H9 (cell line): ENCODE measurements at regions not wholly inside any gene's neighbourhood (a gene's known extent, or its start where the extent isn't known, plus 50 kb on each side); places are given as distances from the start of the nearest gene placed in this dataset.

Experiments used
- DNase-seq: peaks from one replicate; pipeline ENCODE4 v3.0.0-alpha.2; 2017
- H2AFZ ChIP-seq: one replicate; pipeline ENCODE4 v1.6.1; 2013; ENCODE audit warnings: mild to moderate bottlenecking, low read length, control low read depth, moderate library complexity
- H2AK5ac ChIP-seq: 2 replicates; pipeline ENCODE4 v1.6.1; 2013; ENCODE audit warnings: low read length, control low read depth, mixed read lengths; ENCODE audit not compliant: insufficient read length
- H2BK120ac ChIP-seq: one replicate; pipeline ENCODE4 v1.6.1; 2013; ENCODE audit warnings: low read depth, mild to moderate bottlenecking, low read length, control low read depth, inconsistent platforms; ENCODE audit not compliant: poor library complexity, severe bottlenecking
- H2BK12ac ChIP-seq: 2 replicates; pipeline ENCODE4 v1.6.1; 2013; ENCODE audit warnings: low read length, control low read depth, mixed read lengths, low read depth; ENCODE audit not compliant: insufficient read length
- H2BK15ac ChIP-seq: 2 replicates; pipeline ENCODE4 v1.6.1; 2013; ENCODE audit warnings: low read depth, low read length, control low read depth
- H2BK20ac ChIP-seq: one replicate; pipeline ENCODE4 v1.6.1; 2013; ENCODE audit warnings: low read depth, mild to moderate bottlenecking, low read length, control low read depth, inconsistent platforms; ENCODE audit not compliant: poor library complexity, severe bottlenecking
- H2BK5ac ChIP-seq: 2 replicates; pipeline ENCODE4 v1.6.1; 2013; ENCODE audit warnings: low read length, control low read depth, mixed read lengths; ENCODE audit not compliant: insufficient read length
- H3K14ac ChIP-seq: 2 replicates; pipeline ENCODE4 v1.6.1; 2013; ENCODE audit warnings: low read length, control low read depth; ENCODE audit not compliant: insufficient read depth
- H3K18ac ChIP-seq: 2 replicates; pipeline ENCODE4 v1.6.1; 2013; ENCODE audit warnings: low read depth, mild to moderate bottlenecking, mixed read lengths, low read length, control low read depth; ENCODE audit not compliant: insufficient read length
- H3K23ac ChIP-seq: 2 replicates; pipeline ENCODE4 v1.6.1; 2013; ENCODE audit warnings: low read length, control low read depth, mixed read lengths, low read depth; ENCODE audit not compliant: insufficient read length
- H3K23me2 ChIP-seq: 2 replicates; pipeline ENCODE4 v1.6.1; 2013; ENCODE audit warnings: low read depth, mild to moderate bottlenecking, mixed read lengths, low read length, control low read depth; ENCODE audit not compliant: insufficient read length, poor library complexity, severe bottlenecking
- H3K27ac ChIP-seq: 2 replicates; pipeline ENCODE4 v1.5.1; 2013; ENCODE audit warnings: low read length, control low read depth, mixed read lengths, low read depth; ENCODE audit not compliant: insufficient read length
- H3K27me3 ChIP-seq: 2 replicates; pipeline ENCODE4 v1.6.1; 2013; ENCODE audit warnings: low read length, control low read depth, inconsistent platforms; ENCODE audit not compliant: insufficient read depth
- H3K4ac ChIP-seq: 2 replicates; pipeline ENCODE4 v1.6.1; 2013; ENCODE audit warnings: low read depth, mild to moderate bottlenecking, control low read depth, inconsistent platforms, low read length, moderate library complexity
- H3K4me1 ChIP-seq: 2 replicates; pipeline ENCODE4 v1.6.1; 2013; ENCODE audit warnings: low read length, control low read depth, inconsistent platforms; ENCODE audit not compliant: insufficient read depth
- H3K4me2 ChIP-seq: 2 replicates; pipeline ENCODE4 v1.6.1; 2013; ENCODE audit warnings: low read length, control low read depth, mixed read lengths; ENCODE audit not compliant: insufficient read length, insufficient read depth
- H3K56ac ChIP-seq: 2 replicates; pipeline ENCODE4 v1.6.1; 2013; ENCODE audit warnings: low read depth, mild to moderate bottlenecking, mixed read lengths, low read length, control low read depth; ENCODE audit not compliant: insufficient read length
- H3K79me1 ChIP-seq: 2 replicates; pipeline ENCODE4 v1.6.1; 2013; ENCODE audit warnings: low read depth, mild to moderate bottlenecking, moderate library complexity, low read length, control low read depth, inconsistent platforms; ENCODE audit not compliant: insufficient read depth, poor library complexity, severe bottlenecking
- H3K79me2 ChIP-seq: 2 replicates; pipeline ENCODE4 v1.6.1; 2013; ENCODE audit warnings: low read length, control low read depth, inconsistent platforms; ENCODE audit not compliant: insufficient read depth
- H3K9ac ChIP-seq: 2 replicates; pipeline ENCODE4 v1.6.1; 2013; ENCODE audit warnings: low read length, control low read depth, mixed read lengths; ENCODE audit not compliant: insufficient read length; ENCODE audit errors: extremely low read depth
- H3K9me3 ChIP-seq: one replicate; pipeline ENCODE4 v1.6.1; 2013; ENCODE audit warnings: low read depth, low read length, inconsistent platforms; ENCODE audit not compliant: control insufficient read depth
- H3T11ph ChIP-seq: one replicate; pipeline ENCODE4 v1.6.1; 2013; ENCODE audit warnings: mild to moderate bottlenecking, low read length, control low read depth, inconsistent platforms
- H4K20me1 ChIP-seq: one replicate; pipeline ENCODE4 v1.6.1; 2013; ENCODE audit not compliant: control insufficient read depth, insufficient read length, insufficient read depth
- H4K5ac ChIP-seq: 2 replicates; pipeline ENCODE4 v1.6.1; 2013; ENCODE audit warnings: low read depth, mild to moderate bottlenecking, mixed read lengths, low read length, control low read depth; ENCODE audit not compliant: insufficient read length
- H4K8ac ChIP-seq: replicated peaks from 2 replicates; pipeline ENCODE4 v1.6.1; 2013; ENCODE audit warnings: low read length, control low read depth, mixed read lengths, low read depth; ENCODE audit not compliant: insufficient read length
- H4K91ac ChIP-seq: 2 replicates; pipeline ENCODE4 v1.6.1; 2013; ENCODE audit warnings: low read depth, mild to moderate bottlenecking, moderate library complexity, mixed read lengths, low read length, control low read depth; ENCODE audit not compliant: insufficient read length
- H3K27ac Mint-ChIP-seq, 3 experiments: 2 replicates in 2 of 3; 3 replicates in 1 of 3; pipeline ENCODE4 v1.8.0; 2020 to 2021; ENCODE audit warnings: mixed read lengths in 3 of 3, mild to moderate bottlenecking in 1 of 3, moderate library complexity in 1 of 3
- H3K27me3 Mint-ChIP-seq: 2 replicates; pipeline ENCODE4 v1.8.0; 2021; ENCODE audit warnings: low read depth, mild to moderate bottlenecking, moderate library complexity, mixed read lengths
- H3K36me3 Mint-ChIP-seq, 3 experiments: 2 replicates in 2 of 3; 3 replicates in 1 of 3; pipeline ENCODE4 v1.8.0; 2020 to 2021; ENCODE audit warnings: low read depth in 3 of 3, mixed read lengths in 3 of 3; ENCODE audit not compliant: insufficient read depth in 1 of 3
- H3K4me1 Mint-ChIP-seq, 2 experiments: 2 replicates each; pipeline ENCODE4 v1.8.0; 2020; ENCODE audit warnings: mixed read lengths in 2 of 2
- H3K4me3 Mint-ChIP-seq, 2 experiments: 2 replicates in 1 of 2; 3 replicates in 1 of 2; pipeline ENCODE4 v1.8.0; 2020 to 2021; ENCODE audit warnings: mild to moderate bottlenecking in 2 of 2, mixed read lengths in 2 of 2, moderate library complexity in 1 of 2
- H3K9me3 Mint-ChIP-seq, 2 experiments: 2 replicates in 1 of 2; 3 replicates in 1 of 2; pipeline ENCODE4 v1.8.0; 2020; ENCODE audit warnings: mild to moderate bottlenecking in 2 of 2, mixed read lengths in 2 of 2, moderate library complexity in 1 of 2
- CTCF ChIP-seq: fragments of 200-600 bp; sonication (generic); conservative IDR thresholded peaks from 3 replicates; pipeline ENCODE4 v1.8.0; 2021; ENCODE audit warnings: antibody characterized with exemption, mild to moderate bottlenecking

- Histone ChIP-seq H2BK12ac (no peak overlapping the region), H3K18ac (no peak overlapping the region), H3K14ac (no peak overlapping the region), H3K23me2 (no peaks in the 10 kb centered on the region), H4K8ac (no peak overlapping the region), H3K27ac (no peak overlapping the region), H2BK15ac (no peak overlapping the region), H4K91ac (no peak overlapping the region), H2AK5ac (no peak overlapping the region), H2BK120ac (no peak overlapping the region), H3K9ac (no peak overlapping the region), H3K9me3 (no peaks in the 10 kb centered on the region), H3K79me2 (no peaks in the 10 kb centered on the region), H3K79me1 (no peaks in the 10 kb centered on the region), H2AFZ (no peak overlapping the region), H3K4me2 (no peak overlapping the region), H3K27me3 (no peaks in the 10 kb centered on the region), H3K4me1 (no peaks in the 10 kb centered on the region), H4K20me1 (no peaks in the 10 kb centered on the region), H3K4ac (no peak overlapping the region), H2BK20ac (no peak overlapping the region), H2BK5ac (no peak overlapping the region), H3K56ac (no peak overlapping the region), H3T11ph (no peak overlapping the region), H4K5ac (no peak overlapping the region), H3K23ac (no peak overlapping the region)
- no peaks in the 10 kb centered on the region for H3K27me3 Mint-ChIP-seq
- no peak for DNase-seq
- peaks cover 9 to 11% of the 10 kb centered on the region in 2 experiments for H3K4me1 Mint-ChIP-seq
- TF ChIP-seq CTCF: no peak
- H3K36me3 Mint-ChIP-seq: peaks cover 0 to 4% (median 0%) of the 10 kb centered on the region in 3 experiments; a peak in 2 of 7 replicates
- H3K9me3 Mint-ChIP-seq: no peaks in the 10 kb centered on the region; a peak in 2 of 5 replicates
- no peak overlapping the region for H3K4me3 Mint-ChIP-seq
- no peak overlapping the region for H3K27ac Mint-ChIP-seq
Measured at GRCh38 chr18:63042351-63042750, 277.2 kb downstream of the BCL2 start.
